LHCN-M2 (cell line): ENCODE measurements at regions not wholly inside any gene's neighbourhood (a gene's known extent, or its start where the extent isn't known, plus 50 kb on each side); places are given as distances from the start of the nearest gene placed in this dataset.
"Not testable (repeated sequence)": the region's sequence is repeated elsewhere in the genome, so short reads cannot be mapped to it uniquely, and the experiment has no call there.

Experiments
- DNase-seq: peaks from one replicate; pipeline ENCODE4 v3.0.0-alpha.2; 2012; ENCODE audit warnings: low read depth

DNA sequence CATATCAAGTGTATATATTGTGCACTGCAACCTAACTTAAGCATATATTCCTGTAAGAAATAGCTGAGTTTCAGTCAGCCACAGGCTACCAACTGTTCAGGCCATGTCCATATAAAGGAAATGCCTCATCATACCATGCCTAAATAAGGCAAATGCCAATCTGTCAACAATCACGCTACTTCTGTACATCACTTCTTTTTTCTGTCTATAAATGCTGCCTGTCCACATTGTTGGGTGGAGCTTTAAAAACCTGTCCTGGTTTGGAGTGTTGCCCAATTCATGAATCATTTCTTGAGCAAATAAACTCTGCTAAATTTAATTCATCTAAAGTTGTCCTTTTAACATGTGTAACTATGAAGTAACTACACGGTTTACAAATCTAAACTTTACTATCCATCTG, 1091.9 kb downstream of the NSUN3 start:
- peak; percentile 1 for DNase-seq

DNA sequence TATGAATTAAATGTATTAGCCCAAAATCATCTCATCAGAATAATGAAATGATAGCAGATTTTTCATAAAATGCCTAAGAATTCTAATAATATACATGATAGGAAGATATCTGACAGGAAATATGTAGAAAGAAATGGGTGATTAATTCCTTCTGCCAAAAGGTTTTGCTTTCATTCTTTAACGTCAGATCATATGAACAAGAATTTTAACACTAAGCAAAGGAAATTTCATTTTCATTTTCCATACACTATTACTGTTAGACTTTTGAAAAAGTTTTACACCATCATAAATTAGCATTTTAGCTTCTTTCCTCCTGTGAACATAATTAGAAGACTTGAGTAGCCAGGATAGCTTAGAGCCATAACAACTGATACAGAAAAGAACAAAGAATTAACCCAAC, 1099.9 kb downstream of the NSUN3 start:
- no peak for DNase-seq

DNA sequence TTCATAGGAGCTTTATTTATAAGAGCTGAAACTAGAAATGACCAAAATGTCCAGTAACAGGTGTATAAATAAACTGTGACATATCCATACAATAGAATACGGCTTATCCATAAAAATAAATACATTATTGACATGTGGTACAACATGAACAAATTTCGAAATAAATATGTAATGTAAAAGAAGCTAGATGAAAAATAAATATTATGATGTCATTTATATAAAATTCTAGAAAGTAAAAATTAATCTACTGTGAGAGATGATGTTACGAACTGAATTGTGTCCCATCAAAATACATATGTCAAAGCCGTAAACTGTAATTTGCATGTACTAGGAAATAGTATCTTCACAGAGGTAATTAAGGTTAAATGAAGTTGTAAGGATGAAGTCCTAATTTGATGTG, 1104.9 kb downstream of the NSUN3 start:
- DNase-seq = no peak

DNA sequence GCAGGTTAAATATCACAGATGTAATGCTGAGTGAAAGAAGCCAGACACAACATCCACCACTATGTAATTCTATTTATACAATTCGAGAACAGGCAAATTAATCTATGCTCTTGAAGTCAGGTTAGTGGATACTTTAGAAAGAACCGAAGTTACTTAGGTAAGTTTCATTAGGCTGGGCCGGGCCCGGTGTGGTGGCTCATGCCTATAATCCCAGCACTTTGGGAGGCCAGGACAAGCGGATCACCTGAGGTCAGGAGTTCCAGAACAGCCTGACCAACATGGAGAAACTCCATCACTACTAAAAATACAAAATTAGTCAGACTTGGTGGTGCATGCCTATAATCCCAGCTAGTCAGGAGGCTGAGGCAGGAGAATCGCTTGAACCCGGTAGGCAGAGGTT, 1105.7 kb downstream of the NSUN3 start:
- no peak for DNase-seq

DNA sequence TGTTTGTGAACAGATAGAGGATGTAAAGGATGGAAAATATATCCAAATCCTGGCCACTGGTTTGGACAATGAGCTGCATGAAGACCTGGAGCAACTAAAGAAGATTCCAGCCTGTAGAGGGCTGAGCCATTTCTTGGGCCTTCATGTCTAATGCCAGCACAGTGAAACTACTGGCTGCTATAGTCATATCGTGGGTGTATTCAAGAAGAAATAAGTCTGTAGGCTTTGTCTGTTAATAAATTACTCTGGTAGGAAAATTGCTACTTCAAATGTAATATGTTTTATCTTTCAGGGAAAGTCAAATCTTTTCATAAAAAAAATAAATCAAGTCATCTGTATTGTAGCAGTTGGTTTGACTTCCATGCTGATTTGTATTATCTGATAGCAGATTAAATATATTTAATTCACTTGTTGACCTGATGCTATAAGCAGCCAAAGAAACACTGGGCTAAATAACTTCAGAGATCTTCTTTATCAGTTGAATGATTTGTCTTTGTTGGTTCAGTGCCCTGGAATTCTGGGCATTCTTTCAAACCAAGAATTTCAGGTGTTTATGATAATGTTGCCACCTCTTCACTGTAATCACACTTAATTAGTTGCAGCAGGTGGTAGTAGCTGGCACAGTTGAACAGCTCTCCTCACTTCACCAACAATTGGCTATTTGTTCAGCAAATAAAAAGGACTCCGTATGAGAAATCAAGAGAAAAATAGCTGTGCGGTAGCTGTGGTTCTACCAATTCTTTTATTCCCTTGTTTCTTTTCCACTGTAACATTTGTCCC, 1109.5 kb downstream of the NSUN3 start:
- no peak for DNase-seq

DNA sequence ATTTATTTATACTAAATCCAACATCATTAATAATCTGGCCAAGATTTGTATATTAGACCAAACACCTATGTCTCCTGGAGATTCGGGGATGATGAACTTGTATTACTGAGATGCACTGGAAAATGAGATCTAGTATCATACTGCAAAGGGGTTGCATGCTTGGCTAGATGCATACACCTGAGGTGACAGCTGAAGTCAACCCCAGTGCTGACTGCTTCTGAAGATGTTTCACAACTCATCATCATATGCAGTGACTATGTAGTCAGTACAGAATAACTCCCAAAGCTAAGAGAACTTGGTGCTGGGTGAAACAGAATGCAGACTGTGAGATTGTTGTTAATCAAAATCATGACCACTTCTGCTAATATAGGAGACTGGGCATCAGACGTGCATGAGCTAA, 1114.2 kb downstream of the NSUN3 start:
- DNase-seq = no peak

DNA sequence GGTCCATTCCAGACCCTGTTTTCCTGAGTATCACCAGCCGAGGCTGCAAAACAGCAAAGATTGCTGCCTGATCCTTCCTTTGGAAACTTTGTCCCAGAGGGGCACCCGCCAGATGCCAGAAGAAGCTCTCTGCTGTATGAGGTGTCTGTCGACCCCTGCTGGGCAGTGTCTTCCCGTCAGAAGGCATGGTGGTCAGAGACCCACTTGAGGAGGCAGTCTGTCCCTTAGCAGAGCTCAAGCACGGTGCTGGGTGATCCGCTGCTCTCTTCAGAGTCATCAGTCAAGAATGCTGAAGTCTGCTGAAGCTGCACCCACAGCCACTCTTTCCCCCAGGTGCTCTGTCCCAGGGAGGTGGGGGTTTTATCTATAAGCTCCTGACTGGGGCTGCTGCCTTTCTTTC, 1121.2 kb downstream of the NSUN3 start:
- no peak for DNase-seq

DNA sequence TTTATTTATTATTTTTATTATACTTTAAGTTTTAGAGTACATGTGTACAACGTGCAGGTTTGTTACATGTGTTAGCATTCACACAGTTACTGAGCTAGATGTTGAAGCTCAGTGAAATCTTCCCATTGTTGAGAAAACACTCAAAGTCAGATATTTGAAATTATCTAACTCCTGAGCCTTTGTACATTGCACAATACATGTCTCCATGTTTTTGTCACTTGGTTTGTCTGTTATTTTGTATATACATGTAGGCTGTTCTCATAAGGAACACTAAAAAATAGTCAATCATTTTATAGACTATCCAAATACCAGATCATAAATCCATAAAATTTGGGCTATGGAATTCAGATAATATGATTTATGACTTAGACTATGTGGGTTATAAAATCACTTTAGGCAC, 1126.5 kb downstream of the NSUN3 start:
- no peak for DNase-seq

DNA sequence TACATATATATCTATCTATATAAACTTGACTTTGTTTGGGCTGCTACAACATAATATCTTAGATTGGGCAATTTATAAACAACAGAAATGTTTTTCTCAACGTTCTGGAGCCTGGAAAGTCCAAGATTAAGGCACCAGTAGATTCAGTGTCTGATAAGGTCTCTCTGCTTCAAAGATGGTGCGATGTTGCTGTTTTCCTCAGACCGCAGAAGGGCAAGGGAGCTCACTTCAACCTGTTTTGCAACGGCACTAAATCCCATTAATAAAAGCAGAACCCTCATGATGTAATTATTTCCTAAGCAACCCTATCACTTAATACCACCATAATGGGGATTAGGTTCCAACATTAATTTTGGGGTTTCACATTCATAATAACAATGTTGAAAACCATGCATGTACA, 1134.8 kb downstream of the NSUN3 start:
- no peak for DNase-seq

DNA sequence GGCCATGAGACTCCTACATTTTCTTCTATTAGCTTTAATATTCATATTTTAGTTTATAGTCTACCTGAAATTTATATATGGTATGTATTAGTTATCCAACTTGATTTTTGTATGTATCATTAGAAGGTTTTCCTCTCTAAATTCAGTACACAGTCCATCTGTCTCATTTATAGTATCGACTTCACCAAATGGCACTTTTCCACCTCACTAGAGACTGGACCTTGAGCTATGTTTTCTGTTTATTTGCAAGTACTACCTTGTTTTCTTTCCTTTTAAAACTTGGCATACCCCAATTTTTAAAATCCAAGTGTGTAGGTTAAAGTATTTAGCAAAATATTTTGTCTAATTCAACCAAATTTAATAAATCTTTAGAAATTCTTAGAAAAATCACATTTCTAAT, 1137.5 kb downstream of the NSUN3 start:
- DNase-seq = no peak

DNA sequence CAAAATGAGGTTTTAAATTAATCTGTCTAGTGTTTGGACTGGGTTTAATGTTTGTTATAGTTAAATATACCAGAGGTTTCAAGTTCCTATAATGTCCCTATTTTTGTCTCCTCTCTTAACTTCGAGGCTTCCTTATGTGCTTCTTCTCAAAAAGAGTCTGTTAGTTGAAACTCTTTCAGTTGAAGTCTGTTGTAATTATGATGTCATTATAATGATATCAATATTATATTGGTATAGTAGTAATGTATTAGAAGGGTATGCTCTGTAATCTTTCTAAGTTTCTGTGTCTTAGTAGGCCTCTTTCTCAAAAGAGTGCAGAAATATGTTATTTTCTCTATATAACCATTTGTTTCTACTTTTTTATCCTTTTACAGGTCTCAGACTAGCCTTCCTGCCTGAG, 1148.0 kb downstream of the NSUN3 start:
- DNase-seq = no peak

DNA sequence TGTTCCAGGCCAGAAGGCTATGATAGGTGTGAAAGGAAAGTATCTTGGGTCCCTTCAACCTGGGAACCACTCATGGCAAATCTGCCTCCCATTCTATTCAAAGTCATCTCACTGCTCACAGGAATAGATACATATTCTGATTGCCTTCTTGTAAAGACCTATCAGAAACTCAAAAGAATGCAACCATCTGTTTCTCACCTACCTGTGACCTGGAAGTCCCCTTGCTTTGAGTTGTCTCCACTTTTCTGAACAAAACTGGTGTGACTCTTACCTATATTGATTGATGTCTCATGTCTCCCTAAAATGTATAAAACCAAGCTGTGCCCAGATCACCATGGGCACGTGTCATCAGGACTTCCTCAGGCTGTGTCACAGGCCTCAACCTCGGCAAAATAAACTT, 1149.3 kb downstream of the NSUN3 start:
- no peak for DNase-seq

DNA sequence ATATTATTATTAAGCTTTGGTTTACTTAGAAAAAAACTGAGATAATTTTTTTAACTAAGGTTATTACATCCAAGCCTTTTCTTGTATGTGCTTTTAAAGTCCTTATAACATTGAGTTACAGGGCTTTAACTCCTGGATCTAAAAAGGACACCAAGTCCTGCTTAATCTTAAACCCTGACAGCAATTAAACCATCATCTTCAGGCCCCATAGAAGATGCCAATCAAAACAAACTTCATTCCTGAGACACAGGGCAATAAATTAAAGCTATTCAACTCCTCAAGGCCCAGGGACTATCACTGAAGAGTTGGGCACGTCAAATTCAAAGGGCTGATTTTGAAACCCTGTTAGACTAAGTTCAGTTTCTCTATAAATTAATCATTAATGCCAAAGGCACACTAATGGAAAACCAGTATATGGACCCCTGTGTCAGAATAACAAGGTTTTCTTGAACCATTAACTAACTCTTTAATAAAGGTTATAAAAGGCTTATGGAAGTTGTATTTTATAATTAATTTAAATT, 1152.6 kb downstream of the NSUN3 start:
- no peak for DNase-seq

DNA sequence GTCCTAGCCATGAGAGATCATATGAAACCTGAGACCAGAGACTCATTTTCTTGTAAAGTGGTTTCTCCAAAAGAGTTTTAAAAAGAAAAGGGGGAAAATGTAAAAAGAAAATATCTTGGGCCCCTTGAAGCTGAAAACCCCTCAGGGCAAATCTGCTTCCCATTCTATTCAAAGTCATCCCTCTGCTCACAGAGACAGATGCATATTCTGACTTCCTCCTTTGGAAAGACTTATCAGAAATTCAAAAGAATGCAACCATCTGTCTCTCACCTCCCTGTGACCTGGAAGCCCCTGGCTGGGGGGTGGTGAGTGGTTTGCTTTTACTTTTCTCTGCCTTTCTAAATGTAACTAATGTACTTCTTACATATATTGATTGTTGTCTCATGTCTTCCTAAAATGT, 1154.8 kb downstream of the NSUN3 start:
- DNase-seq = no peak

DNA sequence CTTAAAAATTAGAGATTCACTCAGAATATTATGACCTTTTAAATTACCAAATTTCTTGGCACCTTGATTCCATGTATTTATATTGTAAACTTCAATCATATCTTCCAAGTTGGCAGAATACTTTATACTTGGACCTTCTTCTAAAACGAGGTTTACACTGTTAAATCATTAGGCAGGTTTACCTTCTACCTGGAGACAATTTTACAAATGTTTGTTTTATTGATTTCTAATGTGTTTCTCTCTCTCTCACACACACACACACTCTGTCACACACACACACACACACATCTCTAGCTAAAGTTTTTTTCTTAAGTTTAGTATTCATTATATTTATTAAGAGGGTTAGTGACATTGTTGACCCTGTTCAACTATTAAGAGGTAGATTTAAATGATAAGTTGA, 1155.6 kb downstream of the NSUN3 start:
- DNase-seq = no peak

DNA sequence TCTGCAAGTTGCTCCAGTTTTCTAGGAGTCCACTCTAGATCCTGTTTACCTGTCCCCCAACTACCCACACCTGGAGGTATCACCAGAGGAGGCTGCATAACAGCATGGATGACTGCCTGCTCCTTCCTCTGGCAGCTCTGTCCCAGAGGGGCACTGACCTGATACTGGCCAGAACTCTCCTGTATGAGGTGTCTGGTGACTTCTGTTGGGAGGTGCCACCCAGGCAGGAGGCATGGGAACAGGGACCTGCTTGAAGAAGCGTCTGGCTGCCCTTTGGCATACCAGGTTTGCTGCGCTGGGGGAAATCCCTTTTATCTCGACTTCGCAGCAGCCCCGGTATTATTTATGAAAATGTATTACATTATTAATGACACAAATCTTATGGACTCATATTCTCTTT, 1163.6 kb downstream of the NSUN3 start:
- DNase-seq = no peak

DNA sequence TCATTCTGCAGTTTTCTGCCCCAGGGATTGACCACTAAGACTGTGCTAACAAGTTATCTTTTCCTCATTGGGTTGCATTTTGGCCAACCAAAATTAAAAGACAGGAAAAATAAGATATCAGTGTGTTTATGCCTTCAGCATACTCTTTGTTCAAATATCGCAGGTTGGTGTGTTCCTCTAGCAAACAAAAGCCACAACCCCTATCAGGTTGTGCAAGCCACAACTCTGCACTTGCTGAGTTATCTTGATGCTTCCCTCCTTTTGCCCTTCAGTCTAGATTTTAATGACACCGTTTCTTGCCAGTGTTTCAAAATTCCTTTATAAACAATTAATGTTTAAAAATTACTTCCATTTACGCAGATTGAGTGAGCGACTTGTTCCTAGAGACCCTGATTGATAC, 1164.2 kb downstream of the NSUN3 start:
- DNase-seq = no peak

DNA sequence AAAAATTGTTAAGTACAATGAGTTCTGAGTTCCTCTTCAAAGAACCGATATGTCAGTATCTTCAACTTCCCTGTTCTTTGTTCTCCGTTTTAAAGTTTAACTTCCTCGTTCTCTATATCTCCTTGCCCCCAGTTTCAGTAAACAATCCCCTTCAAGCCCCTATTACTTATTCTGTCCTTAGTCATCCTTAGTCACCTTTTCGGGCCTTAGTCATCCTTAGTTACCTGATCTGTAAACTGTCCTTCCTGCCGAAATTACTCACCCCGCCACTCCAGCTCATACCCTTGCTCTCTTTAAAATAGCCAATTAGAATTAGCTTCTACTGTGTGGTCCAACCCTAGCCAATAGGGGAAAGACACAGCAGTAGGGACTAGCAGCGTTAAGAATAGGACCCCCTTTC, 1165.6 kb downstream of the NSUN3 start:
- DNase-seq = no peak

DNA sequence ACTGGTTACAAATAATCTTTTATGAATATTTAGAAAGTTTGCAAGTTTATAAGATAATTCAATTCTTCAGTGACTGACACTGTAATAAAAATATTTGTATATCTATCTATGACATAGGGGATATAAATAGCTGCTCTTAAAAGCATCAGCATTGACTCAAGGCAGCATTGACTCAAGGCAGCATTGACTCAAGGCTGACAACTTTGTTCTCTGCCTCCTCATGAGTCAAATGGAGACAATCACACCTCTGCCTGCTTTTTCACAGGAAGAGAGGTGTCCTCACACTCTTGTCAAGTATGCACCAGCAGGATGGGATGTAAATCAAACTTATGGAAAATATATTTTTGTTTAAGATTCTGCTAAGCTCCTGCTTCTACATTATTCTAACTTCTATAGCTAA, 1173.1 kb downstream of the NSUN3 start:
- peak; percentile 0 for DNase-seq

DNA sequence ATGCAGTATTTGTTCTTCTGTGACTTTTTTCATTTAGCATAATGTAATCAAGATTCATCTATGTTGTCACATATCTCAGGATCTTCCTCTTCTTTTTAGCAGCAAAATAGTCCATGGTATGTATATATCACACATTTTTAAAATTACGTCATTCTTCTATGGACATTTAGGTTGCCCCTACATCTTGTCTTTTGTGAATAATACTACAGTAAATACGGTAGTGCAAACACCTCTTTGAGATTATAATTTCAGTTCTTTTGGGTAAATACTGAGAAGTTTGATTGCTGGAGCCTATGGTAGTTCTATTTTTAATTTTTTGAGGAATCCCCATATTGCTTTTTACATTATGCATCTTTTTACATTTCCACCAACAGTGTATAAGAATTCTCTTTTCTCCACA, 1174.9 kb downstream of the NSUN3 start:
- DNase-seq = no peak

DNA sequence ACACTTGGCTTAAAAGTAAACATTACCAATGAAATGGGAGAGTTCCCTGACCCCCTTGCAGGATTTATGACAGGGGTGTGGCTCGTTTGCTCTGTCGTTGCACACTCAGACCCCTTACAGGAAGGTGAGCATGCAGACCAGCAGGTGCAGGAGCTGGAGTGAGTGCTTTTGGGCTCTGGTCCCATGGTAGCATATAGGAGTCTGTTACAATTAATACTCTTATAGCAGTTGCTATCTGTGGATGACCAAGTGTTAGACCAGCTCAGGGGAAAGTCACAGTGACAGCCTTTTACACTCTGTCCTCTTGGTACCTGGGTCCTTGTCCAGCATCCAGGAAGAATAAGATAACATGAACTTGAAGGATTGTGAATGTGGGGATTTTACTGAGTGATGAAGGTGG, 1177.5 kb downstream of the NSUN3 start:
- no peak for DNase-seq

DNA sequence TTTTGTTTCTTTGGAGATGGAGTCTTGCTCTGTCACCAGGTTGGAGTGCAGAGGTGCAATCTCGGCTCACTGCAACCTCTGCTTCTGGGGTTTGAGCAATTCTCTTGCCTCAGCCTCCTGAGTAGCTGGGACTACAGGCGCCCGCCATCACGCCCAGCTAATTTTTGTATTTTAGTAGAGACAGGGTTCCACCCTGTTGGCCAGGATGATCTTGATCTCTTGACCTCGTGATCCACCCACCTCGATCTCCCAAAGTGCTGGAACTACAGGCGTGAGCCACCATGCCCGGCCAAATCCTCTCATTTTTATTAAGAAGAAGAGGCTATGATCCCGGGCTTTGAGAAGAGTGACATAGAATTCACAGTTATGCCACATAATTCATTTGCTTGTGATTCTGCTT, 1178.4 kb downstream of the NSUN3 start:
- DNase-seq = not testable (repeated sequence)

DNA sequence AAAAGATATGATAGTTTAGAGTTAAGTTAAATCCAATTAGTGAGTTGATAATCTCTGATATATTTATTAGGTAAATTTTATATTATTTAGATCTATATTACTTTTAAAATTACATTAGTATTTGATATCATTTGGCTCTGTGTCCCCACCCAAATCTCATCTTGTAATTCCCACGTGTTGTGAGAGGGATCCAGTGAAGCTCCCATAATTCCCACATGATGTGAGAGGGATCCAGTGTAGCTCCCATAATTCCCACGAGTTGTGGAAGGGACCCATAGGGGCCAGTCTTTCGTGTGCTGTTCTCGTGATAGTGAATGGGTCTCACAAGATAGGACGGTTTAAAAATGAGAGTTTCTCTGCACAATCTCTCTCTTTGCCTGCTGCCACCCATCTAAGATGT, 1183.6 kb downstream of the NSUN3 start:
- no peak for DNase-seq

DNA sequence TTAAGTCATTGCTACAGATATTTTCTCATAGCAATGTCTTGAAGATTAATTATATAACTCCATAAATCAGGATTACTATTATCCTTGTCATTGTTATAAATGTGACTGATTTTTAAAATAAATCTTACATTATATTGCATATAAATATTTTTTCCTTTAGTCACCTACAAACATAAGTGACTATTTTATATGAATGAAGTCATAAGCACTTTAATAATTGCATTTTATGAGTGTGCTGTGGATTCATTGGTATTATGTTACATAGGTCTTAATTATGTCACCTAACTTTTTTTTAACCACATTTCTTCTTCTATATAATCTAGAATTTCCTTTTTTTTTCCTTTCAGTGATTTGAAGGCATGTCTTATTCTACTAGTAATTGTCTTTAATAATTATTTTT, 1191.2 kb downstream of the NSUN3 start:
- no peak for DNase-seq
